NCI-H510A (cell line): ENCODE measurements at regions not wholly inside any gene's neighbourhood (a gene's known extent, or its start where the extent isn't known, plus 50 kb on each side); places are given as distances from the start of the nearest gene placed in this dataset.
"Not testable (repeated sequence)": the region's sequence is repeated elsewhere in the genome, so short reads cannot be mapped to it uniquely, and the experiment has no call there.

Source experiments
- DNase-seq: peaks from one replicate; lab custom pipeline; 2025; lab: John Stamatoyannopoulos, UW

- DNase-seq = no peak
Observed at GRCh38 chr2:192814376-192814775, 619.6 kb upstream of the TMEFF2 start.

GRCh38 chr2:192813341-192813740 lies 618.6 kb upstream of the TMEFF2 start:
- DNase-seq = no peak

- DNase-seq = no peak
Observed at GRCh38 chr2:192809173-192809572, 614.4 kb upstream of the TMEFF2 start.

GRCh38 chr2:192783643-192784042 lies 588.9 kb upstream of the TMEFF2 start:
- DNase-seq = no peak

GRCh38 chr2:192775459-192776262 lies 580.9 kb upstream of the TMEFF2 start:
- no peak for DNase-seq

- no peak for DNase-seq
Observed at GRCh38 chr2:192775011-192775410, 580.3 kb upstream of the TMEFF2 start.

- DNase-seq = no peak
Observed at GRCh38 chr2:192773044-192773443, 578.3 kb upstream of the TMEFF2 start.

- DNase-seq = no peak
Observed at GRCh38 chr2:192749611-192750200, 555.0 kb upstream of the TMEFF2 start.

GRCh38 chr2:192741889-192742288 lies 547.2 kb upstream of the TMEFF2 start:
- no peak for DNase-seq

- no peak for DNase-seq
Observed at GRCh38 chr2:192735447-192735846, 540.7 kb upstream of the TMEFF2 start.

- DNase-seq = no peak
Observed at GRCh38 chr2:192729369-192729768, 534.6 kb upstream of the TMEFF2 start.

GRCh38 chr2:192725991-192726390 lies 531.3 kb upstream of the TMEFF2 start:
- no peak for DNase-seq

GRCh38 chr2:192719629-192720028 lies 524.9 kb upstream of the TMEFF2 start:
- no peak for DNase-seq

GRCh38 chr2:192718340-192718739 lies 523.6 kb upstream of the TMEFF2 start:
- no peak for DNase-seq

- DNase-seq = no peak
Observed at GRCh38 chr2:192700934-192701333, 506.2 kb upstream of the TMEFF2 start.

- DNase-seq = no peak
Observed at GRCh38 chr2:192697880-192698279, 503.1 kb upstream of the TMEFF2 start.

- no peak for DNase-seq
Observed at GRCh38 chr2:192696857-192697256, 502.1 kb upstream of the TMEFF2 start.

GRCh38 chr2:192687015-192687414 lies 492.3 kb upstream of the TMEFF2 start:
- DNase-seq = no peak

- not testable (repeated sequence) for DNase-seq
Observed at GRCh38 chr2:192682511-192682910, 487.8 kb upstream of the TMEFF2 start.

GRCh38 chr2:192675681-192676080 lies 480.9 kb upstream of the TMEFF2 start:
- no peak for DNase-seq

GRCh38 chr2:192669505-192670091 lies 474.9 kb upstream of the TMEFF2 start:
- no peak for DNase-seq

GRCh38 chr2:192660555-192660954 lies 465.8 kb upstream of the TMEFF2 start:
- DNase-seq = not testable (repeated sequence)

- DNase-seq = no peak
Observed at GRCh38 chr2:192657362-192657761, 462.6 kb upstream of the TMEFF2 start.
